Testis (tissue), 2 donors: ENCODE measurements at regions not wholly inside any gene's neighbourhood (a gene's known extent, or its start where the extent isn't known, plus 50 kb on each side); places are given as distances from the start of the nearest gene placed in this dataset.

Experiments
- POLR2A ChIP-seq: fragments of 450-650 bp; IDR thresholded peaks from one replicate; pipeline ENCODE4 v1.6.1; 2017; ENCODE audit warnings: antibody characterized with exemption, mild to moderate bottlenecking, moderate library complexity
- TF ChIP-seq, protein P1 (sequence below), 3 experiments: fragments of 450-650 bp in 2 of 3; fragments of 200-600 bp in 1 of 3; sonication (generic) in 1 of 3; IDR thresholded peaks; one replicate each; pipeline ENCODE4 v1.5.1; 2016 to 2019; ENCODE audit warnings: antibody characterized with exemption in 3 of 3, mild to moderate bottlenecking in 2 of 3, moderate library complexity in 1 of 3

GRCh38 chr21:35664683-35665082 lies 395.6 kb downstream of the SETD4 start:
- TF ChIP-seq, protein P1, sequence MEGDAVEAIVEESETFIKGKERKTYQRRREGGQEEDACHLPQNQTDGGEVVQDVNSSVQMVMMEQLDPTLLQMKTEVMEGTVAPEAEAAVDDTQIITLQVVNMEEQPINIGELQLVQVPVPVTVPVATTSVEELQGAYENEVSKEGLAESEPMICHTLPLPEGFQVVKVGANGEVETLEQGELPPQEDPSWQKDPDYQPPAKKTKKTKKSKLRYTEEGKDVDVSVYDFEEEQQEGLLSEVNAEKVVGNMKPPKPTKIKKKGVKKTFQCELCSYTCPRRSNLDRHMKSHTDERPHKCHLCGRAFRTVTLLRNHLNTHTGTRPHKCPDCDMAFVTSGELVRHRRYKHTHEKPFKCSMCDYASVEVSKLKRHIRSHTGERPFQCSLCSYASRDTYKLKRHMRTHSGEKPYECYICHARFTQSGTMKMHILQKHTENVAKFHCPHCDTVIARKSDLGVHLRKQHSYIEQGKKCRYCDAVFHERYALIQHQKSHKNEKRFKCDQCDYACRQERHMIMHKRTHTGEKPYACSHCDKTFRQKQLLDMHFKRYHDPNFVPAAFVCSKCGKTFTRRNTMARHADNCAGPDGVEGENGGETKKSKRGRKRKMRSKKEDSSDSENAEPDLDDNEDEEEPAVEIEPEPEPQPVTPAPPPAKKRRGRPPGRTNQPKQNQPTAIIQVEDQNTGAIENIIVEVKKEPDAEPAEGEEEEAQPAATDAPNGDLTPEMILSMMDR (IDR thresholded peaks at IDR 0.05), result no peak
- TF ChIP-seq POLR2A, result no peak
